ENCODE measurements at regions not wholly inside any gene's neighbourhood (a gene's known extent, or its start where the extent isn't known, plus 50 kb on each side); places are given as distances from the start of the nearest gene placed in this dataset.

GRCh38 chr4:19992471-19993093 lies 259.1 kb upstream of the SLIT2 start:
- H3K27me3 ChIP-seq (ENCODE audit: control insufficient read depth in 2 of 2, insufficient read depth in 2 of 2, low read length in 2 of 2) = no peaks in the 10 kb centered on the region
- H3K36me3 ChIP-seq (ENCODE audit: control insufficient read depth in 2 of 2, extremely low read depth in 1 of 2, insufficient read depth in 2 of 2, low read length in 2 of 2) = no peaks in the 10 kb centered on the region
- H3K4me2 ChIP-seq (ENCODE audit: insufficient read depth, low read length) = no peak overlapping the region
- H3K9me1 ChIP-seq (replicated peaks; ENCODE audit: control insufficient read depth, extremely low read depth, insufficient read depth, low read length) = no peaks in the 10 kb centered on the region
- no peaks in the 10 kb centered on the region for H3K4me1 ChIP-seq (ENCODE audit: control insufficient read depth, extremely low read depth, insufficient read depth, low read length)
- ChIA-PET CTCF (no interaction called here), POLR2A (no interaction called here)
- H3K79me2 ChIP-seq (ENCODE audit: control insufficient read depth, insufficient read depth, low read length) = no peaks in the 10 kb centered on the region
- H4K20me1 ChIP-seq (replicated peaks; ENCODE audit: control insufficient read depth, extremely low read depth, insufficient read depth, low read length) = no peaks in the 10 kb centered on the region
- TF ChIP-seq EZH2 (IDR thresholded peaks at IDR 0.05; ENCODE audit: borderline replicate concordance, low read depth, low read length, severe bottlenecking) (no peak), FOS (IDR thresholded peaks at IDR 0.05; ENCODE audit: borderline replicate concordance, insufficient read depth, low read length) (no peak), POLR2AphosphoS5 (IDR thresholded peaks at IDR 0.05; ENCODE audit: insufficient read depth, low read depth, low read length) (no peak), MYC (IDR thresholded peaks at IDR 0.05; ENCODE audit: low read depth, low read length) (no peak), MAX (IDR thresholded peaks at IDR 0.05; ENCODE audit: insufficient read depth, insufficient read length) (no peak), CTCF (IDR thresholded peaks at IDR 0.05; ENCODE audit: extremely low read depth in 1 of 2, insufficient read depth in 1 of 2, low read depth in 1 of 2, low read length in 2 of 2) (no peak), GATA2 (IDR thresholded peaks at IDR 0.05; ENCODE audit: insufficient read depth, insufficient read length, low read depth, low read length) (no peak), POLR2A (IDR thresholded peaks at IDR 0.05; ENCODE audit: low read depth, low read length) (no peak), JUN (IDR thresholded peaks at IDR 0.05; ENCODE audit: borderline replicate concordance, insufficient read depth, insufficient read length, low read depth) (no peak)
- H3K4me3 ChIP-seq (replicated peaks in 1 of 3; ENCODE audit: insufficient read depth in 1 of 3, low read depth in 1 of 3, low read length in 3 of 3) = no peak overlapping the region
- intact Hi-C loops (cut with micrococcal nuclease) = no loop called here
- no TSS peak for BruUV-seq (replicated peaks)
- FAIRE-seq (no peak), DNase-seq (ENCODE audit: low read depth, low spot score) (no peak)
- no peaks in the 10 kb centered on the region for H3K9me3 ChIP-seq (replicated peaks; ENCODE audit: control insufficient read depth, insufficient read depth, low read length)
- dilution Hi-C loops (cut with MboI; ENCODE audit: extremely low pct_ligation_motif_present, low sequenced_read_pairs) = no loop called here
- no peak overlapping the region for H3K27ac ChIP-seq (ENCODE audit: insufficient read depth, low read depth, low read length)
- H2AFZ ChIP-seq (ENCODE audit: low read depth, low read length) = no peak overlapping the region
- H3K9ac ChIP-seq (replicated peaks; ENCODE audit: extremely low read depth, insufficient read depth, low read length) = no peak overlapping the region

All from endothelial cell of umbilical vein (primary cell).